Medulla oblongata (tissue), 1 donor: ENCODE measurements at regions not wholly inside any gene's neighbourhood (a gene's known extent, or its start where the extent isn't known, plus 50 kb on each side); places are given as distances from the start of the nearest gene placed in this dataset.

Experiments
- DNase-seq: peaks from one replicate; pipeline ENCODE4 v3.0.0-alpha.2; 2015; ENCODE audit errors: extremely low spot score

GRCh38 chr1:38464071-38464661 lies 395.4 kb downstream of the RRAGC start:
- no peak for DNase-seq

GRCh38 chr1:38463074-38463473 lies 396.5 kb downstream of the RRAGC start:
- DNase-seq, result no peak

GRCh38 chr1:38456531-38456876 lies 403.1 kb downstream of the RRAGC start:
- peak; percentile 6 for DNase-seq

GRCh38 chr1:38455829-38456530 lies 403.6 kb downstream of the RRAGC start:
- no peak for DNase-seq

GRCh38 chr1:38454749-38455441 lies 404.7 kb downstream of the RRAGC start:
- DNase-seq, result no peak

GRCh38 chr1:38454236-38454635 lies 405.3 kb downstream of the RRAGC start:
- no peak for DNase-seq

- DNase-seq, result no peak
Observed at GRCh38 chr1:38452246-38452645, 405.7 kb upstream of the POU3F1 start.

- DNase-seq, result no peak
Observed at GRCh38 chr1:38451541-38451993, 405.0 kb upstream of the POU3F1 start.

GRCh38 chr1:38448893-38449292 lies 402.3 kb upstream of the POU3F1 start:
- DNase-seq, result no peak

GRCh38 chr1:38446936-38447335 lies 400.3 kb upstream of the POU3F1 start:
- DNase-seq, result no peak

- no peak for DNase-seq
Observed at GRCh38 chr1:38444770-38445442, 398.3 kb upstream of the POU3F1 start.

- no peak for DNase-seq
Observed at GRCh38 chr1:38444311-38444710, 397.7 kb upstream of the POU3F1 start.

- DNase-seq, result no peak
Observed at GRCh38 chr1:38440402-38440801, 393.8 kb upstream of the POU3F1 start.

GRCh38 chr1:38436749-38437148 lies 390.2 kb upstream of the POU3F1 start:
- no peak for DNase-seq

GRCh38 chr1:38436006-38436405 lies 389.4 kb upstream of the POU3F1 start:
- no peak for DNase-seq

GRCh38 chr1:38433084-38433722 lies 386.6 kb upstream of the POU3F1 start:
- peak; percentile 63 for DNase-seq

- DNase-seq, result no peak
Observed at GRCh38 chr1:38431535-38432376, 385.2 kb upstream of the POU3F1 start.

GRCh38 chr1:38430949-38431348 lies 384.4 kb upstream of the POU3F1 start:
- no peak for DNase-seq

GRCh38 chr1:38424677-38425076 lies 378.1 kb upstream of the POU3F1 start:
- no peak for DNase-seq

GRCh38 chr1:38420666-38421065 lies 374.1 kb upstream of the POU3F1 start:
- no peak for DNase-seq
